ENCODE measurements at regions not wholly inside any gene's neighbourhood (a gene's known extent, or its start where the extent isn't known, plus 50 kb on each side); places are given as distances from the start of the nearest gene placed in this dataset.

GRCh38 chr5:124240732-124241131 is 505.7 kb downstream of the ZNF608 start:
- TF ChIP-seq POLR2A (IDR thresholded peaks at IDR 0.05) (no peak), EP300 (IDR thresholded peaks at IDR 0.05) (no peak), POLR2AphosphoS5 (IDR thresholded peaks at IDR 0.05) (no peak)
- TF ChIP-seq, protein P1, sequence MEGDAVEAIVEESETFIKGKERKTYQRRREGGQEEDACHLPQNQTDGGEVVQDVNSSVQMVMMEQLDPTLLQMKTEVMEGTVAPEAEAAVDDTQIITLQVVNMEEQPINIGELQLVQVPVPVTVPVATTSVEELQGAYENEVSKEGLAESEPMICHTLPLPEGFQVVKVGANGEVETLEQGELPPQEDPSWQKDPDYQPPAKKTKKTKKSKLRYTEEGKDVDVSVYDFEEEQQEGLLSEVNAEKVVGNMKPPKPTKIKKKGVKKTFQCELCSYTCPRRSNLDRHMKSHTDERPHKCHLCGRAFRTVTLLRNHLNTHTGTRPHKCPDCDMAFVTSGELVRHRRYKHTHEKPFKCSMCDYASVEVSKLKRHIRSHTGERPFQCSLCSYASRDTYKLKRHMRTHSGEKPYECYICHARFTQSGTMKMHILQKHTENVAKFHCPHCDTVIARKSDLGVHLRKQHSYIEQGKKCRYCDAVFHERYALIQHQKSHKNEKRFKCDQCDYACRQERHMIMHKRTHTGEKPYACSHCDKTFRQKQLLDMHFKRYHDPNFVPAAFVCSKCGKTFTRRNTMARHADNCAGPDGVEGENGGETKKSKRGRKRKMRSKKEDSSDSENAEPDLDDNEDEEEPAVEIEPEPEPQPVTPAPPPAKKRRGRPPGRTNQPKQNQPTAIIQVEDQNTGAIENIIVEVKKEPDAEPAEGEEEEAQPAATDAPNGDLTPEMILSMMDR (IDR thresholded peaks at IDR 0.05) = no peak
